GM19043 (cell line): ENCODE measurements at regions not wholly inside any gene's neighbourhood (a gene's known extent, or its start where the extent isn't known, plus 50 kb on each side); places are given as distances from the start of the nearest gene placed in this dataset.

Experiments used
- ATAC-seq: cut with Tn5 transposase; IDR thresholded peaks from one replicate; pipeline ENCODE4 v1.9.1; 2021; ENCODE audit warnings: low read depth; ENCODE audit not compliant: unreplicated experiment

DNA sequence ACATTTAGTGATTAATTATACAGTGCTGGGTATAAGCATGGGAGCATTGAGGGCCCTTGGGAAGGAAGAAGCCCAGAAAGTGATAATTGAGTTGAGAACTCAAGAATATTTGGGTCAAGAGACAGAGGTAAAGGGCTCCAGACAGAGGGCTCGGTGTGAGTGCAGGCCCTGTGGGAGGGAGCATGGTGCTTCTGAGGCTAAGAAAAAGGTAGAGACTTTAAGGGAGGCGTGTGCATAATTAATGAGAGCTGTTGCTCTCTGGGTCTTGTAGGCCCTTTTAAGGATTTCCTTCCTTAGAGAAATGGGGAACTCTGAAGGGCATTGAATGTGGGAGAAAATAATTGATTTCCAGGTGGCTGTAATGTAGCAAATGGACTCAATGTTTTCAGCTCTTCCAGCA lies 735.0 kb upstream of the POU3F3 start:
- ATAC-seq = no peak

DNA sequence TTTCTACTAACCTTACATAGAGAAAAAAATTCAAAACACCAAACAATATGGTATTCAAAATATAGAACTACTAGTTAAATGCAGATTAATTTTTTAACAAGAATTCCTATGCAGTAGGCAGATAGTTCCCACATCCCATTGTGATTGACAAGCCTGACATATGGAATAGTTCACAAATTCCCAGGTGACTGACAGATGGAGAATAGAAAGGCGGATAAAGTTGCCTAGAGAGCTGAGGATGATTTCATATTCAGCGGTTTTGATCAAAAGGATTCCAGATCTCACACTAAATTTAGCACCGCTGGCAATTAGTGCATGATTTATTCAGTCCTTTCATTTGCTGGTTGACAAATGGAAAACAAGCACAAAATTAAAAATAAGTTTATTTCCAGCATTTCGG lies 733.7 kb upstream of the POU3F3 start:
- no peak for ATAC-seq

DNA sequence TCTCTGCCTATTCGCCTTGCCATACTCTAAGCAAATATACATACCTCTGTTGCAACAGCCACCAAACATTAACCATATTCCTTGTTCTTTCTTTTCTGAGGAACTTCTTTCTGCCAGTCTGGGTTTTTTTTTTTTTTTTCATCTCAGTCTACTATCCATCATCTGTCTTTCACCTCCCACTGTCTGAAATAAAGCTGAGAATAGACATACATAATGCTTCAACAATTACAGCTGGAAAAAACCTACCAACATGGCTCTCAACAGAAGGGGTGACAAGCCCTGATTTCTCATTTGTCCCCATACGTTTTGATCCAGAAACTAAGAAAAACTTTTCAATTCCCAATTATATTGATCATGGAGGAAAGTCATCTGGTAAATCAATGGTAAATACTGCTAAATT lies 728.8 kb upstream of the POU3F3 start:
- no peak for ATAC-seq

DNA sequence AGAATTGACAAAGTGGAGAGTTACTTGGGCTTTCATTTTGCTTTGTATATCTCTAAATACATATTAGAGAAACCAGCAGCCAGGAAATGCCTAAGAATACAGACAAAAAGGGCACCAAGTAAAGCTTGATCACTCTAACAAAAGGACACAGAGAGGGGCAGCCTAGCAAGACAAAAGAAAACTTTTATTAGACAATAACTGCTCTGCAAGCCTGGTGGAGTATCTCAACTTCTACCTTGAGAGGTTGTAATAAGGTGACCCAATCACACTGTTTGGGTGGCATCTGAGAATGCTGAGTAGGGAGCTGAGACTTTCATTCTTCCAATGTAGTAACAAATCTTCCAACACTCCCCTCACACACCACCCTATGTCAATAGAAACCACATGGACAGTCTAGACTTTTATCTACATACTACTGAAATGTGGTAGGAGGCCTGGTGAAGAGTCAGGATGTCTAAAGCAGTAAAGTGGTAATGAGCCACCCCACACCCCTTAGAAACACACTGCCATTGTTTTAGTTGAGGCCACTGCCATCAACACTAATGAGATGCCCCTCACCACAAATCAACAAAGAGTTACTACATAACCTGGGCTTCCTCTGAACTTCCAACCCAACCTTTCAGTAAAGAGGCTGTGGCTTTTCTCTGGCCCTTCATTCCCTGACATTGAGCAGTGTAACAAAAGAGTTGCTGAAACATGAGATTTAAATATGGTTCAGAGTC lies 726.7 kb upstream of the POU3F3 start:
- ATAC-seq = no peak

DNA sequence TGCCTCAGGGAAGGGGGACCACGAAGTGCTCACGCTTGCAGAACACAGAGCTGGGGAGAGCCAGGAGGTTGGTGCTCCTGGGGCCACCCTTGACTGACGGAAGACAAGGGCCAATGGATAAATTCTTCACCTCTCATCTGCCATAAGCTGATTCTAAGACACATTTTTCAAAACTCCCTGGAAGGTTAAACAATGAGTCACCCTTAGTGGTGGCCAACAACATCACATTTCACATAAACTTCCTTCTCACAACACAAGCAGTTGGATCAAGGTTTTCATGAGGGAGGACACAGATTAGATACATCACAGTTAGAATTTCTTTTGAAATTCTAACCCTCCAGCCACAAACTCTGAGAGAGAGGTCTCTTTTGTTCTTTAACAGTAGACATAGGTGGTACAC lies 713.6 kb upstream of the POU3F3 start:
- ATAC-seq = no peak

DNA sequence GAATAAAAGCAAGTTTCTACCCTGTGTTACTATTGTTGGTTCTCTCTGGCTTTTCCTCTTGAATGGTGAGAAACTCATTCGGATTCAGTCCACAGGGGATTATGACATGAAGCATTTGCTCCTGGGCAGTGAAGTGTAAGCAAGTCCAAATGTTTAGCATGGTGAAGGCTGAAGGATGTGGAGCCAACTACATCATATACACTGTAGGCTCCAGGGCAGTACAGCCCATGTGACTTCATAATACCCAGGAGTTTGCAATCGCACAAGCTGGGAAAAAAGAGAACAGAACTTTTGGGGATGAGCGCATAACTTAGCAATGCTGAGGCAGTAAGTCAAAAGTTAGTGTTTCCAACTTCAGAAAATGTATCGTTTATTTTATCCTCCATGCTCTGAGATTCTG lies 695.7 kb upstream of the POU3F3 start:
- ATAC-seq = no peak

DNA sequence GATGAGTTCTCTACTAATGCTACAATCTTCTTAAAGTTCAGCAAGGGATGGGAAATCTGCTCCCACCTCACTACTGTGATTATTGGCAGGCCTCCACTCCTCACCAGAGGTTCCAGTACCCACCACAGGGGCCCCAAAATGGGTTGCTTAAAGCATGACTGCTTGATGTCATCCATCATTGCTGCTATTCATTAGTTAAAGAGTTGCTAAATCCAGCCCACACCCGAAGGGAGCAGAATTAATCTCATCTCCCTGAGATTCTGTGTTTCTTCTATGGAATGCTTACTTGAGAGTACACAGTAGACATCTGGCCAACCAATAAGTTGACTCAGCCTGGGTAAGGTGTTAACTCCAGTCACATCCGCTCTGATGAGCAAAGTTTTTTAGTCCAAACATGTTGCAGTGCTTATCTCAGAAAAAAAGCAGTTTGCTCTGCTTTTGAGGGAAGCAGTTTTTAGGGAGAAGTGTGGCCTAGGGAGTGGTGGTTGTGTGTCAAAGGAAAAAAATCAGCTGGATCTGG lies 690.2 kb upstream of the POU3F3 start:
- ATAC-seq = no peak

DNA sequence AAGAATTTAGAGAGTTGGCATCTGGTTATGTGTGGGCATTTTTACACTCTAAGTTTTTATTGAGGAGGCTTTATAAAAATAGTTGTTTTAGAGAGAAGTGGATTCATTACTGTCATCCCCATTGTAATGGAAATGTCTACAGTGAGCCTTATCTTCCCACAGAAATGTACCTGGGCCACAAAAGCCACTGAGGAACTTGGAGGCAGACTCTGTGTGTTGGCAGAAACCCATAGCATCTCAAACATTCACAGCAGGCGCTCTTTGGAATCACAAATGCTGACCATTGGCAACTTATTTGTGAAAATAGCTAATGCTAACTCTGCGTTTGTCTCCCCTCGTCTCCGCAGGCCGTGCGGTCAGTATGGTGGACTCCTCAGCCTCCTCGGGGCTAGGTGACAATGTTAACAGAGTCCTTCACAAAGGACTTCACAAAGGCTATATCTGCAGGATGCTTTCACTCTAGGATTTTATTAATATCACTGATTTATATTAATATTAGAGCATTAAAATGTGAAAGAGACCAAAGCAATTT lies 689.1 kb upstream of the POU3F3 start:
- ATAC-seq = no peak

DNA sequence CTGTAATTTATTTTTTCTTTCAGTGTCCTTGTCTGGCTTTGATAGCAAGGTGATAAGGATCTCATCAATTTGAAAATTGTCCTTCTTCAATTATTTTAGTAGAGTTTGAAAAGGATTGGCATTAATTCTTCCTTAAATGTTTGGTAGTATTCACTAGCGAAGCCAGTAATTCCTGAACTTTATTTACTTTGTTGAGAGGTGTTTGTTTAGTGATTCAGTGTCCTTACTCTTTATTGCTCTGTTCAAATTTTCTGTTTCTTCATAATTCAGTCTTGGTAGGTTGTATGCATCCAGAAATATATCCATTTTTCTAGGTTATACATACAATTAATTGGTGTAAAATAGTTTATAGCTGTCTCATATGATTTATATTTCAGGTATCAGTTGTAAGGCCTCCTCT lies 676.7 kb upstream of the POU3F3 start:
- no peak for ATAC-seq

DNA sequence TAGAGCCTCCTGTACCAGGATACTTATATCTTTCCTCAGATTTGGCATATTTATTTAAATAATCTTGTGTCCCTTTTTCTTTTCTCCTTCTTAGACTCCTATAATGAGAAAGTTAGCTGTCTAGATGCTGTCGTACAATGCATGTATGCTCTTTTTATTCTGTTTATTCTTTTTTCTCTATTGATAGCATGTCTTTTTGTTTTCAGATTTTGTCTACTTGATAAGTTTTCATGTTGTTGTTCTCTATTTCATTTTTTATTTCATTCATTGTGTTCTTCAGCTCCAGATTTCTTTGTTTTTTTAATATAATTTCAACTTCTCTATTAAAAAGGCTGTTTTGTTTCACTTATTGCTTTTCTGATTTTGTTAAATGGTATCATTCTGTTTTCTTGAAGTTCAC lies 674.3 kb upstream of the POU3F3 start:
- ATAC-seq = no peak

DNA sequence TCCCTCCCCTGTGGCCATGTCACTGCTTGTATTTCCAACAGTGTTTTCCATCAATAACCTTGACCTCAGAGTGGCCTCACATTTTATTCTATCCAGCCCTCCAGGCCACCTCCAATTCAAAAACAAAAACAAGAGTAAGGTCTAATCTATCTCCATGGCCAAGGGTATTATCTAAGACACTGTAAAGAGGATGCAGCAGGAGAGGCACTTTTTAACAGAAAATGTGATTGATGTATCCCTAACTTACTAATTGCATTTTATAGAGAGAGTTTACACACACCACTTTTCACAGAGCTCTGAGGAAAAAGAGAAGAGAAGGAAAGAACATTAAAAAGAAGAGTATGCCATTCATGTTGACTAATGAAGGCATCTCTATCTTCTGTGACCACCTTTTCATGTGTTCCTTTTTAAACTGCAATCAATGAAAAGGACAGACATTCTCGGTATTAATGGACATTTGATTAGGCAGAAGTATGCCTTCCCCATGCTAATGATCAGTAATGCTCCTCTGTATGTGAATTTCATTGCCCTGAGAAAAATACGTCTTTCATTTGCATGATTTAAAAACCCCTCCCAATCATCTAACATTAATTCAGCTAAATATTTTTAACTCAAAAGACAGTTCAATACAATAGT lies 653.3 kb upstream of the POU3F3 start:
- ATAC-seq = no peak

DNA sequence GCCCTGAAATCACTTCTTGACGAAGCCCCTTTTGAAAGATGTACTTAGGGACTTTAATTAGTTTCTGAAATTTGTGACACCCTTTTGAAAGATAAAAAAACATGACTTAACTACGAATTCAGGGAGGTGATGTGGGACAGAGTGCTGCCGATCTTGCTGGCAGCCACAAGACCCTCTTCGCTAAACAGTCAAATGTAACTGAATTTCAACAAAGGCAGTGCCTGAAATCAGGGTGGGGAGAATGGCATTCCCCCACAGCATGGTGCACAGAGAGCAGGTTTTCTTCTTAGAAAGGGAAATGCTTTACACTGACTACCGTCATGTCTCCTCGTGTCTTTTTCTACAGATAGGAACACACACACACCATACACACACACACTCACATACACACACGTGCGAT lies 640.2 kb upstream of the POU3F3 start:
- no peak for ATAC-seq

DNA sequence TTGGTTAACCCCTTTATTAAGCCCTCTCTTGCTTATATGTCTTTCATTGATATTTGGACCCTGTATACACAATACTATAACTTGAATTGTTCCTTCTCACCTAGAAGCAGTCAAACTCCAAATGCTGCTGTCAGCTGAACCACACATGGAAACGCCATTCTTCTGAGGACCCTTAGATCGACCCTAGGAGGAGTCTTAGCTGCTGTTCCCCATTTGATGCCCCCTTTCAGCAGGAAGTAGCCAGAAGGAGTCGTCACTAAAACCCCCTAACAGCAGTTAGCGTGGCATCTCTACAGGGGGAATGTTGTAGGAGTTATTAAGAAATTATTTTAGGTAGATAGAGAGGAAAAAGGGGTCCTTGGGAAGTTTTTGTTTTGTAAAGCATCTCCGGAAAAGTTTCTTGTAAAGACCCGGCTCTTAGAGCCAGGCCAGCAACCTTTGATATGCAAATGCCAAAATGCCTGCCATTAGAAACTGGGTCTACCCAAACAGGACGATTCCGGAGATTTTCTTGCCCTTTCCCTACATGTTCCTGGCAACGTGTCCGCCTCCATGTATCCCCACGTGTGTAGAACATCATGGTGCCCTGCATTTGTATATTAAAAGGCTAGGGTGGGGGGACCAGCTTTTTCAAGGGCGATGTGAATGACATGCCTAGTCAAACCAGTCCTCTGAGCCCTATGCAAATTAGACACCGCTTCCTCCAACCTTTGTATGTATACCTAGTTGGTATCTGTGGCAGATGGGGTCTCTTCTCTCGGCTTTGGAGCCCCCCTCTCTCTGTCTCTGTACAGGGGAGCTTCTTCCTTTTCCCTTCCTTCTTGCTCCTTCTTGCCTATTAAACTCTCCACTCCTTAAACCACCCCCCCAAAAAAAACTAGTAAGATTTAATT lies 638.4 kb upstream of the POU3F3 start:
- ATAC-seq = no peak

DNA sequence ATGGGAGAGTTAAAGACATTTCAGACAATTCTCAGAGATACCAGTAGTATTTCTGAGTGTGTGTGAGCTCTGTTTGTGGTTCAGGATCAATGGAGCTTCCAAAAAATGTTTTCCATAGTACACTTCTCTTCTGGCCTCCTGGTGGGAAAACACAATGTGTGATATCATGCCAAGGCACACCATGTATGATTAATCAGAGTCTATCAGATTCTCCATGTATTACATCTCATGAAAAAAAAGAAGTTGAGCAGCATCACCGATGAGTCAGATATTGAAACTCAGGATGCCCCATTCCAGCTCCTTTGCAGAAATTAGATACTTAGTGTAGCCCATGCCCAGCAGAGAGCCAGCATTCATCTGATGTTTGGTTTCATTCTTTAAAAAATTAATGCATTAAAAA lies 620.3 kb upstream of the POU3F3 start:
- no peak for ATAC-seq

DNA sequence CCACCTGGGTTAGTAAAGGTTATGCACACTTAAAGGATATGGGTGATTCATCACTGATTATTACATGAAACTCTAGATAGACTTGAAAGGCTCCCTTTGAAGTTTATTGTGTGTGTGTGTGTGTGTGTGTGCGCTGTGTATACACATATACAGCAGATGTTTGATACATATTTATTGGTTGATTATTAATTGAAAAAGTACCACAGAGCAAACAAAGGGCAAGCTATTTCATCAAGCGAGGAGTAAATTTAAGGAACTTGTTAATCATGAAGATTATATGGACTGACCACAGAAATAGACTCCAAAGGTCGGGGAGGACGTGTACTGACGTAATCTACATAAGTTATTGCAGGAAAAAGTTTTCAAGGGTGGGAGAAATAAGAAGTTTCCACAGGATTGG lies 617.4 kb upstream of the POU3F3 start:
- no peak for ATAC-seq

DNA sequence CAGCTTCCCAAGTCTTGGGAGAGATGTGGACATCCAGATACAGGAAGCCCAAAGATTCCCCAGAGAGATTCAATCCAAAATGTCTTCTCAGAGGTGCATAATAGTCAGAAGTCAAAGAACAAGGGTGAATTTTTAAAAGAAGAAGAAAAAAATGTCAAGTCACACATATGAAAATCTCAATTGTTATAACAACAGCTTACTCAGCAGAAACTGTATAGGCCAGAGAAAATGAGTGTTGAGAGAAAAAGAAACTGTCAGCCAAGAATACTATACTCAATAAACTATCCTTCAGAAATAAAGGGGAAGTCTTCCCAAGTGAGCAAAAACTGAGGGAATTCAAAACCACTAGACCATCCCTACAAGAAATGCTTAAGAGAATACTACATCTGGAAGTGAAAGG lies 612.9 kb upstream of the POU3F3 start:
- ATAC-seq = no peak

DNA sequence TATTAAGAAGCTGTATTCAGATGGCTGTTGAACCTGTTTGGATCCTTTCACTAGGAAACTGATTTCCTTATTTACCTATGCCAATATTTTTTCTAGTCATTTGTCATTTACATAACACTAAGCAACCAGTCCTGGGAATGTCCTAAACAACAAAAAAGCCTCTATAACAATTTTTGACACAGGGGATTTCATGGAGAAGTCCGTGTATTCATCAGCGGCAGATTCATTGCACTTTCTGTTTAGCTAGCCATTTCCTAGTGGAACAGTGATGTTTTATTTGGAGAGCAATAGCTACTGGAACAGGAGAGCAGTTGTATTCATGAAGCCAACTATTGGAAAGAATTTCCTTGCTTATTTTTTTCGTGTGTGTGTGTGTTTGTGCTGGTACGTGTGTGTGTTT lies 604.3 kb upstream of the POU3F3 start:
- ATAC-seq = no peak

DNA sequence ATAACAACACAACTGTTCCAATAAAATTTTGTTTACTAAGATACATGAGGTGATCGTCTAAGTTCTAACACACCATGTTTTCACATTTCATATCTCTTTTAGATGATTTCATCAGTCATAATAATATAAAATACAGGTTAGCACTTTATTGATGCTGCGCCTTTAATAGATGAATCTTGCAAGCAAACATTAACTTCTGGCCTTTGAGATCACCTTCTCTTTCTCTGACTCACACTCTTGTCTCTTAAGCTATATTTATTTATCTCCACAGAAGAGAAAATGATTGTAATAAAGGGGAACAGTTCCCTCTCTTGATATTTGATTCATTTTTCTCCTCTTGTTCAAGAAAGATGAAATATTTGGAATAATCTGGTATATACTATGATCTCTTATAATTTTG lies 603.3 kb upstream of the POU3F3 start:
- ATAC-seq = no peak

DNA sequence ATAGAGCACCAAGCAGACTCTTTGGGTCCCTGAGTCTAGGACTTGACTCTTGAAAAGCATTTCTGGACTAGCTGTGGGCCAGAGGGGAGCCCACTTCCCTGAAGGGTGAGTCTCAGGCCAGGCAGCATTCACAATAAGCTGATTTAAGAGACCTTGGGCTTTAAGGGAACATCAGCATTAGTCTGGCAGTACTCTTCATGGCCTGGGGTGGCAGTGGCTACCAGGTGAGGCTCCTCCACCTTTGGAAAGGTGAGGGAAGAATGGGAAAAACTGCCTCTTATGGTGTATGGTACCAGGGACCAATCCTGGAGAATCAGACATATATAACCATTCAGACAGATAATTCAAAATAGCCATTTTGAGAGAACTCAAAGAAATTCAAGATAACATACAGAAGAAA lies 599.9 kb upstream of the POU3F3 start:
- ATAC-seq = no peak

DNA sequence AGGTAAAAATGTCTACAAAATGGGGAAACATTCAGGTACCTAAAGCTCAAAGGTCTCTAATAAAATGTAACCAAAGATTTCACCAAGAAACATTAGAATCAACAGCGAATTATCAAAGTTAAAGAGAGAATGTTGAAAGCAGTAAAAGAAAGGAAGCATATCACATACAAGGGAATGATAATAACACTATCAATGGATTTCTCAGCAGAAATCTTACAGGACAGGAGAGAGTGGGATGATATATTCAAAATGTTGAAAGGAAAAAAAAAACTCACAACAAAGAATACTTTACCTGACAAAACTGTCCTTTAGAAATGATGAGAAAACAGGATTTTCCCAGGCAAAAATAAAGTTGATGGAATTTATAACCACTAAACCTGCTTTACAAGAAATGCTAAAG lies 591.2 kb upstream of the POU3F3 start:
- no peak for ATAC-seq

DNA sequence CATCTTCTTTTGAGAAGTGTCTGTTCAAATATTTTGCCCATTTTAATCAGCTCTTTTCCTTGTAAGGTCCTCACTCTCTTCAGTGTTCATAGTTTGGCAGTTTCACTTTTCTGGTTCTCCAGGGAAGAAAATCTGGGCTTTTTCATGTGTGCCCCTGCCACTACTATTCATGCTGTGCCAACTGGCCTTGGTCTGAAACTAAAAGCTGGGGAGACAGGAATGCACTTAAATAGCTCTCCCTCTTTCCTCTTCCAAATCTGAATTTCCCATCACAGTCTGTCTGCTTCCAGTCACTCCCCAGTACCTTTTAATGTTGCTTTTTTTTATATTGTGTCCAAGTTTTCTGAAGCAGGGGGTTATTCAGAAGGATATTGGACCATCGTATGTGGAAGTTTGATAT lies 574.3 kb upstream of the POU3F3 start:
- ATAC-seq = no peak
